ENCODE measurements at regions not wholly inside any gene's neighbourhood (a gene's known extent, or its start where the extent isn't known, plus 50 kb on each side); places are given as distances from the start of the nearest gene placed in this dataset.
A peak's percentile ranks its signal among the peaks of the same experiment; 100 is the strongest.

DNA sequence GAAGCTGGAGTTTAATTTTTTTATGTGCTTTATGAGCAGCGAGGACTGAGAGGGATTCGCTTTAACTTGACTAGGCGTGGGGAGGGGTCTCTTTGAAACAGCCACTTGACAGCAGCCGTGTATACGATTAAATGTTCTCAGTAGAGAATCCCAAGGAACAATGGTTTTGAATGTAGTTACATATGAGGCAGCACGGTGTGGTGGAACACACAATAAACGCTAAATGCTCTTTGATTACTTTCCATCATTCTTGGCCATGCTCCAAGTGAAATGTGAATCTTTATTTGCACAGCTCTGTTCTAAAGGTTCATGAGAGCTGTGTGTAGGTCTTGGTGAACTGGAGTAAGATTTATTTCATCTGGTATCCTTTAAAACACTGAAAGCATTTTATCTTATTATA, 251.4 kb upstream of the TGFBR2 start:
- DNase-seq (ENCODE audit: low spot score), result no peak

DNA sequence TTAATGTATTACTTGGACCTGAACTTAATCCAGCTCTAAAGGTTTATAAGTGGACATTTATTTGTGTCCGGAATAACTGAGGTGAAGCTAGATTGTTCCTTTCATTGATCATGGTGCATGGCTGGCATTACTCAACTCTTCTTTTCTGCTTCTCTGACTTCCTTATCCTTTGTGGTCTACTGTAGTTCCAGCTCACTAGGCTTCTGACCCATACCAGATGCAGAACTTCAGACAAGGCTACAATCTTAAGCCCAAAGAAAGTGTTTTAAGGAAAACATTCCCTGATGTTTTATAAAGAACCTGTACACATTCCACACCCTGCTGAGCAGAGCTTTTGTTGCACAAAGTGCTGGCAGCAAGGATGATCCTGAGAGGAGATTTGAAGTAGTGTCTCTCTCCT, 250.8 kb upstream of the TGFBR2 start:
- DNase-seq (ENCODE audit: low spot score), result no peak

DNA sequence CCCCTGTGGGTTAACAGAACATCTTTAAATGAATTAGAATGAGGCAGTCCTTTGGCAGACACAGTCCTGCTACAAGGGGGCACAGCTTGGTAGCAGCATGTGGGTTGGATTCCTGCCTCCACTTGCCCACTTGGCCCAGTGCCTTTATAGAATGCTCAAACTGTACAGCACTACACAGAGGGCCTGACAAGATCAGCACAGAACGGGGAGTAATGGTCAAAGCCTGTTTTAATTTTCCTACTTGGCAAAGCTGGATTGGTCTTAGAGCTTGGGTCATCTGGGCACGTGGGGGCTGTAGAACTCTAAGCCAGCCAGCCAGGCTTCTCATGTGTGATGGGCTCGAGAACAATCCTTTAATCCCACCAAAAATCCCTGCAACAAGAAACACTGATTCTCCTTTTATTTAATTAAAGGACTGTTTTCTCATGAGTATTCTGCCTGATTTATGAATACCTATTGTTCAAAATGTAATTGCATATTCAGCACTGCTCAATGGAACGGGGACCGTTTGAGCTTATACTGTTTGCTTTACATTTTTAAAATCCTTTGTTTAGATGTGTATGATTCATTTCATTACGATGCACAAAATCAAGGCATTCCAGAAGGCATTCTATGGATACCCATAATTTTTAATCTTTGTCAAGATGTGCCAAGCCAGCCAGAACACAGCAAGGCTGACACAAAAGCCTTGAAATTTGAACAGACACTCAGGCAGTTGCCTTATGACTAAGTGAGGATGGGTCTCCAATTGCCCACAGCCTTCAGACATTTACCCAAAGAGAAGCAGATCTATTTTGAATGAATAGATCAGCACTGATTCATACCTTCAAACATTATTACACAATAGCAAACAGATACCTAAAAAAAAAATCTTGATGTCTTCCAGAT, 249.3 kb upstream of the TGFBR2 start:
- DNase-seq (ENCODE audit: low spot score), result no peak

DNA sequence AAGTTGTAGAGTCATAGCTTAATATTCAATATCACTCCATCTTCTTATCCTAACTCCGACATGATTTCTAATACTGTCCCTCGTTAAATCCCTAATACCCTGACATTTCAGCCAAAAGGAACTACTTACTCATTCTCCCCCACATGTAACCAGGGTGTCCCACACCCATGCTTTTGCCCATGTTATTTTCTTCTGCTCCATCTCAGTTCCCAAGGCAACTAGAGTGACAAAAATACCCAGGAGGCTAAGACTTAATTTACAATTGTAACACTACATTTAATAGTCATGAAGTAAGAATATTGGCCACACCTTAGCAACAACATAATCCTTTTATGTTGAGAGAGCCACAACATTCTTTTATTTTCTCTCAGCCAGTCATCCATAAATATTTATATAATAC, 248.5 kb upstream of the TGFBR2 start:
- no peak for DNase-seq (ENCODE audit: low spot score)

DNA sequence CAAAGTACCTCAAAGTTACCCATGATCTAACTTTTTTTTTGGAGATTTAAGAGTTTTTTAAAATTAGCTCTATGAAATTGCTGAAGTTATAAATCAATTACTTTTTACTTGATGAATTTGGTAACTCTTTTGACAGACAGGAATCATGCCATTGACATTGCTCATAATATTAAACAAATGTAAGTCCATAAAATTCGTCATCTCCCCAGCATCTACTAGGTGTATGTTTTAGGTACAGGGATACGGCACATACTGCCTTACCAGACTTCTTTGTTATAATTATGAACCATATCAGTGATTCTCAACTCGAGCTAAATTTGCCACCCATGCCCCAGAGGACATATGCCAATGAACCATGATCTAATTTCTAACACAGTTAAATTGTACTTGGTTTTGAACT, 247.5 kb upstream of the TGFBR2 start:
- no peak for DNase-seq (ENCODE audit: low spot score)

DNA sequence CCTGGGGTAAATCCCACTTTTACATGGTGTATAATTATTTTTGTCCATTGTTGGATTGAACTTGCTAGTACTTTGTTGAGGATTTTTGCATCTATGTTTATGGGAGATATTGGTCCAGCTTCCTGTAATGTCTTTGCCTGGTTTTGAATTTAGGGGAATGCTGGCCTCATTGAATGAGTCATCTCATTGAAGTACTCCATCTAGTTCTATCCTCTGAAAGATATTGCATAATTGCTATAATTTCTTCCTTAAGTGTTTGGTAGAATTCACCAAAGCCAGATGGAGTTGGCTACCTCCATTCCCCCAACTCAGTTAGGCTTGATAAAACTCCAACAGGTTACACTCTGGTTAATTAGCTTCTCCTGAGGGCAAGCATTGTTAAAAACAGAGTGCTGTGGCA, 237.4 kb upstream of the TGFBR2 start:
- no peak for DNase-seq (ENCODE audit: low spot score)

DNA sequence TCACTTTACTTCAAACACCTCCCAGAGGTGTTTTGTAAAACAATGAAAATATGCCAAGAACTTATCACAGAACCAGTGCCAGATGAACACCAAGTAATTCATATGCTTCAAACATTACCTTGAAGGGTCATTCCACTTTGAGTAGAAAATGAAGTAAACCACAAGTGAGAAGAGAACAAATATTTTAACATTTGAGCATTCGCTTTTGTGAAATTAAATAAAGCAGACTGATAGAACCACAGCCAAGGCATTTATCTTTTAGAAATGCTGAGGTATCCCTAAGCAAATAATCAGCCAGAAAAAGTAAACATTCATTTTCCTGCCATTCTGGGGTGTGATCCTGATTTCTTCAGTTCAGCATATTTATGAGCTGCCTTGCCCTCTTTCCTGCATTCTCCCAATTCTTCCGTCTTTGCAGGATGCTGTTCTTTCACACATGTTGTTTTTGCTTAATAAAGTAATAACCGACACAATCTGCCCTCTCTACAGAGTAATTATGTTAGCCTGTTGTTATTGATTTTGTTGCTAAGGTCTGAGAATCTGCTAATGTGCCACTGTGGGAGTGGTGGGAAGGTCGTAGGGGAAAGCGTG, 235.6 kb upstream of the TGFBR2 start:
- peak; percentile 32 for DNase-seq (ENCODE audit: low spot score)

DNA sequence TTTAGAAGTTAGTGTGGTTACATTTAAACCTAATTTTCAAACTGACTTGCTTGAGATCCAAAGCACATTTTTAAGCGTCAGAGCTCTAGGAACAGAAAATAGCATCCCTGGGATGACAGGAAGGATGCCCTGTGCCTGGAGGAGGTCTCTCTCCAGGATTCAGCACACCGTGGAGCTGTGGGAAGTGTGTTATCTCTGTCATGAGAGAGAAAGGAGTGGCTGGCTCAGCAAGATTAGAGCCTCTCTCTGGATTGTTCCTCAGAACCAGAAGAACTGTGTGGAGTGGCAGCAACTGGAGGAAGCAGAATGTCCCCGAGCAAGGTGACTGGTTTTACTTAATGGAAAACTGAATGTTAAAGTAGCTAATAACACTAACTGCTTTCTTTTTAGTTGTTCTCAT, 233.6 kb upstream of the TGFBR2 start:
- no peak for DNase-seq (ENCODE audit: low spot score)

DNA sequence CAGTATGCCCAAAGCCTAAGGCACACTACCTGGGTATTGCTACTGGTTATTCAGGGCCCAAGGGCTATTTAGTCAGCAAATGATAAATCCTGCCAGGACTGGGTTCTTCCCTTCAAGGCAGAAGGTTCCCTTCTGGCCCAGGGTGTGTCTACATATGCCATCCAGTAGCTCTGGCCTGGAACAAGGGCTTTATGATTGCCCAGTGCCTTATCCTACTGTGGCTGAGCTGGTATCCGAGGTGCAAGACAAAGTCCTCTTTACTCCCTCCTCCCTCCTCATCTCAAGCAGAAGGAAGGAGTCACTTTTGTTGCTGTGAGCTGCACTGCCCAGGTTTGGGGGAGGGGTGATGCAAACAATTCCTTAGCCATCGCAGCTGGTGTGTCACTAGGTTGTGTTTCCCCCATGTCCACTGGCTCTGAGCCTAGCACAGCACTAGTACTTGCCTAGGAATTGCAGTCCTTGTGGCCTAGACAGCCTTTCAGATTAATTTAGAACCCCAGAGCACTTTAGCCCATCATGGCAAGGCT, 221.8 kb upstream of the TGFBR2 start:
- DNase-seq (ENCODE audit: low spot score), result no peak

DNA sequence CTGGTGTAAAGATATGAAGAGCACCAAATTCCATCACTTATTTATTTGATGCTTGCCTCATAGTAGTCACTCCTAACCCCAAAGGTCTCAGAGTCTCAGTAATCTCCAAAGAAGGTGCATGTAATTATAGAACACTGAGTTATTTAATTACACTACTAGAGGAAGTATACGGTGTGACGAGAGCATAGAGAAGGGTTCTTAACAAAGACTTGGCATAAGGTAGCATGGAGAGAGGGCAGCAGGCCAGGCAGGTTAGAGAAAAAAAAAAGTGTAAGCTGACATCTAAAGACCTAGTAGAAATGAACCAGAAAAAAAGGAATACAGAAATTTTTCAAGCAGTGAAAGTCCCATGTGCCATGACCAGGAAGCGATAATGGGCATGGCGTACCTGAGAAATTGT, 213.3 kb upstream of the TGFBR2 start:
- DNase-seq (ENCODE audit: low spot score), result no peak

DNA sequence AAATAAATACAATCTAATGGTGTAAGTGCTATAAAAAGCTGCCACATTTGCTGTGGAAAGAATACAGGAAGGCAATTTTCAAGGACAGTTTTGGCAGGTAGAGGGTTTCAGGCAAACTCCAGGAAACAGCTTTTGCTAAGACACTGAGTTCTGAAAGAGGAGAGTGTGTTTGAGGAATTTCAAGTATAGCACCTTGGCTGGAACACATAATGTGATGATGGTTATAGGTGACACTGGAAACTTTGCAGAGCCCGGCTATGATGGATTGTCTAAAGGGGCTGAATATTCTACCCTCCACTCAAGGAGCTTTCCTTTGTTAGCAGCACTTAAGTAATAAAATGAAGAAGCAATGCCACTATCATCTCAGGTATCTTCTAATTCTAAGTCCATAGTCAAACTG, 209.4 kb upstream of the TGFBR2 start:
- DNase-seq (ENCODE audit: low spot score), result no peak

DNA sequence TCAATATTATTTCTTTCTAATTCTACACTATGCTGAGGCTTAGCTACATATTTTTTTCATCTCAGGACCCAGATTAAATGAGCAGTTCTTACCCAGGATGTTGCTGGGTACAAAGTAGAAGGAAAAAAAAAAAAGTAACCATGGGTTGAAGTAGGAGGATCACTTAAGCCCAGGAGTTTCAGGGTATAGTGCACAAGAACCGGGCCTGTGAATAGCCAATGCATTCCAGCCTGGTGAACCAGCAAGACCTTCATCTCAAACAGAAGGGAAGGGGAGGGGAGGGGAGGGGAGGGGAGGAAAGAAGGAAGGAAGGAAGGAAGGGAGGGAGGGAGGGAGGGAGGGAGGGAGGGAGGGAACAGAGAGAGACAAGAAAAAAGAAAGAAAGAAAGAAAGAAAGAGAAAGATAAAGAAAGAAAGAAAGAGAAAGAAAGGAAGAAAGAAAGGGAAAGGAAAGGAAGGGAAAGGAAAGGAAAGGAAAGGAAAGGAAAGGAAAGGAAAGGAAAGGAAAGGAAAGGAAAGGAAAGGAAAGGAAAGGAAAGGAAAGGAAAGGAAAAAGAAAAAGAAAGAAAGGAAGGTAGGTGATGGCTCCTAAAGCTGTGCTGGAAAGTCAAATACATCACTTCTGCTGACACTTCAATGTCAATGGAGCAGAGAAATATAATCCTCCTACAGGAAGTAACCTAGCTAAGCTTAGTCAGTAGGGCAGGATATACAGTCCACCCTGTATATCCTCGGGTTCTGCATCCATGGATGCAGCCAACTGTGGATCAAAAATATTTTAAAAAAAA, 206.8 kb upstream of the TGFBR2 start:
- no peak for DNase-seq (ENCODE audit: low spot score)

DNA sequence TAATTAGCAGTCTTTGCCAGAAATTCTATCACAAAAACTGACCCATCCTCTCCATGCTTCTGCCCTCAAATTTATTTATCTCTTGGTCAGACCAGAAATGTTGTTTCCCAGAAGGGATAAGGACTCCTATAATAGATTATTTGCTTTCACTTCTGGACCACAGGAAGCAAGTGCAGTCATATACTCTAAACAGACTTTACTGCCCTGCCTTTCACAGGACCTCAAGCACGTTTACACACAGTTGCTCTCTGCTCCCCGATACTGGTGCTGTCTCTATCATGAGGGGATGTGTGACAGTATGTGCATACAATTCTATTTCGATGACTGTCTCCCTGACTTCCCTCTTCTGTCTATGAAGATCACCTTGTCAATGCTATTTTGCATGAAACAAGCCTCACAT, 205.5 kb upstream of the TGFBR2 start:
- no peak for DNase-seq (ENCODE audit: low spot score)

DNA sequence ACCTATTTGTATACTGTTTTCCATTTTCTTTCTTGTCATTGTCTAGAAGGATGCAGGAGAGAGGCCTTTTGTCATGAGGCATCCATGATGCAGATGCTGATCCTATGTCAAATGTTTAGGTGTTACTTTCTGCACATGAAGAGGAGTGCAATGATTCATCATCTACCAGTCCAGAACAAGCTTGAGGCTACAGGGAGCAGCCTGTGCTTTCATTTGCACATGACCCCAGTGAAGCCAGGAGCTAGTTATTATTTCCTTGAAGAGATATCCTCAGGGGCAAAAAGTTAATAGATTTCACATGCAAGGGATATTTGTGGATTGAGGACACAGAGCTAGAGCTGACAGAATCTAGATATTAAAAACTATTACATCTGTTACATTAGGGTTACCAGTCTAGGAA, 204.4 kb upstream of the TGFBR2 start:
- DNase-seq (ENCODE audit: low spot score), result no peak

DNA sequence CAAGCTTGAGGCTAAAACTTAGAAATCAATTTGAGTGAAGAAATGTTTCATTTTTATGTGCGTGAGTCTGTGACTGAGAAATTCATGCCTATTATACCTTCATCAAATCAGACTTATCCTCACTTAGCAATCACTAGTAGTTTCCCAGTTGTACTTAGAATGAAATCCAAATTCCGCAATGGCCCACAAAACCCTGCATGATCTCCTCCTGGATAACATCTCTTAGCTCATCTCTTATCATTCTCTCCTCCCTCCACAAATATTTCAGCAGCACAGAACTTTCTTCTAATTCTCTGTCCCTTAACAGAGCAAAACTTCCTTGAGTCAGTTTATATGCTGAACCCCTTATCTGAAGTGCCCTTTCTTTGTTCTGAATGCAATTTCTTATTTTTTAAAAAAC, 198.8 kb upstream of the TGFBR2 start:
- peak; percentile 56 for DNase-seq (ENCODE audit: low spot score)

DNA sequence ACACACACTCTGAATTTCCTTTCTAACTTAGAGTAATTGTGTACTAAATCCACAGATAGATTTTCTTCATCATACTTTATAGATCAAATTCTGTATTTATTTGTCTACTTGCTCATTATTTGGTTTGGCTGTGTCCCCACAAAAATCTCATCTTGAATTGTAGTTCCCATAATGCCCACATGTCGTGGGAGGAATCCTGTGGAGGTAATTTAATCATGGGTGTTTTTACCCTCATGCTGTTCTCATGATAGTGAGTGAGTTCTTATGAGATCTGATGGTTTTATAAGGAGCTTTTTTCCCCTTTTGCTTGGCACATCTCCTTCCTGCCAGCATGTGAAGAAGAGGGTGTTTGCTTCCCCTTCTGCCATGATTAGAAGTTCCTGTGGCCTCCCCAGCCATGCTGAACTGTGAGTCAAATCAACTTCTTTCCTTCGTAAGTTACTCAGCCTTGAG, 198.3 kb upstream of the TGFBR2 start:
- no peak for DNase-seq (ENCODE audit: low spot score)

DNA sequence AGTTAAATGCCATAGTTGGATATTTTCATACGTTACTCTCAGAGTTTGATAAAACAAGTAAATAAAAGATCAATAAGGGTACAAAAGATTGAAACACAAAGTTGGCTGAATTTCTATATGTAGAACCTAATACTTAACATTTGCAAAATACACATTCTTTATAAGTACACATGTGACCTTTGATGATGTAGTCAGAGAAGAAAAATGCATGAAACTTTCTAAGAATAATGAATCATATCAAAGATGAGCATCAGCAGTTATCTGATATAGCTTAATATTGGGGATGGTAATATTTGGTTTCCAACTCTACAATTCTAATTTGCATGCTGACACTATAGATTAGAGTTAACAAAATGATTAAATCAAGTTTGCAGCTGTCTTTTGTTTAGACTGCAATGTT, 188.0 kb upstream of the TGFBR2 start:
- DNase-seq (ENCODE audit: low spot score), result no peak

DNA sequence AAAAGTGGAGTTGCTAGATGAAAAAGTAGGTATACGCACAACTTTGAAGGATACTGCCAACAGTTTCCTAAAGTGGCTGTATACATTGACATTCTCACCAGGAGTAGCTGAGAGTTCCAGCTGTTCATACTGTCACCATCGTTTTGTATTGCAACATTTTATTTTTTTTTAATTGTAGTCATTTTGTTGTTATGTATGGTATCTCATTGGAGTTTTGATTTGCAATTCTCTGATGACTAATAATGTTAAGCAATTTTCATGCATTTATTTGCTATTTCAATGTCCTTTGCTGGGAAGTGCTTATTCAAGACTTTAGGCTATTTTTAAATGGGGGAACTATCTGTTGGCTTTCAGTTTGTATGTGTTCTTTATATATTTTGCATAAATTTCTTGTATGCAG, 185.1 kb upstream of the TGFBR2 start:
- no peak for DNase-seq (ENCODE audit: low spot score)

DNA sequence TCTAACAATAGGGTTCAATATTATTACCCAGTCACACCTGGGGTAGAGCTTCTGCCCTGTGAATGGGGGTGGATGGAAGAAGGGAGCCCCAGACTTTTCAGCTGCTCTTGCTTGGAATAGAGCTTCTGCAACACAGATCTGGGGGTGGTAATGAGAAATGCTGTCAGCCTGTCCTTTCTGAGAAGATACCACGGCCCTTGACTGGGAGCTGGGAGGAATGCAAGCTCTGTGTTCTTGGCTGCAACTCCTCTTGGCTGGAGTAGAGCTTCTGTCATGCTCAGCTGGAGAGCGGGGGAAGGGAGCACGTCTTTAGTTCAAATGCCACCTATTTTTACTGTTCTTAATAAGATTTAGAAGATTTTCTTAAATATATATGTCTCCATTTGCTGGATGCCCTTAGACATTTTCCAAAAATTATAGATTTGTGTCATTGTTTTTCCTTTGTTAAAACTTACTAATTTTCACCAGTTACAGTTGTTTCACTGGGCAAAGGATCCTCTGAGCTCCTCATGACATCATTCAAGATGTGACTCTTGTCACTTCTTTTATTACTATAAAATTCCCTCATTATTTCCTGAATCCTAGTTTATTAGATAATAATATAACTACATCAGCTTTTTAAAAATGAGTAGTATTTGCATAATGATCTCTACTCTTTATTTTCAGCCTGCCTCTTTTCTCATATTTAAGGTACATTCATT, 180.0 kb upstream of the TGFBR2 start:
- DNase-seq (ENCODE audit: low spot score), result peak; percentile 69

DNA sequence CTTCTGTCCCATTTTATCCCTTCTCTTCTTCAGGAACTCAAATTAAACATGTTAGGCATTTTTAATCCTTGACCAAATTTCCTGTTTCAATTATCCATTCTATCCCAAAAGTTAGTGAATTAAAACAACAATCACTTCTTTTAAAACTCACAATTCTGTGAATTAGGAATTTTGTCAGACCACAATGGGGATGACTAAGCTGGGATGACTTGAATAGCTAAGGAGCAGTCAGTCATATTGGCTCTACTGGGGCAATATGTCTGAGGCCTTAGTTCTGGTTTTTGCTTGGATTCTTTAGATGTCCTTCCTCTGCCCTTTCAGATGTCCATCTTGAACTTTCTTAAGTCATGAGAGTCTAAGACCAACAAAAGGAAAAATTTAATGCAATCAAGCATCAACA, 178.2 kb upstream of the TGFBR2 start:
- no peak for DNase-seq (ENCODE audit: low spot score)

DNA sequence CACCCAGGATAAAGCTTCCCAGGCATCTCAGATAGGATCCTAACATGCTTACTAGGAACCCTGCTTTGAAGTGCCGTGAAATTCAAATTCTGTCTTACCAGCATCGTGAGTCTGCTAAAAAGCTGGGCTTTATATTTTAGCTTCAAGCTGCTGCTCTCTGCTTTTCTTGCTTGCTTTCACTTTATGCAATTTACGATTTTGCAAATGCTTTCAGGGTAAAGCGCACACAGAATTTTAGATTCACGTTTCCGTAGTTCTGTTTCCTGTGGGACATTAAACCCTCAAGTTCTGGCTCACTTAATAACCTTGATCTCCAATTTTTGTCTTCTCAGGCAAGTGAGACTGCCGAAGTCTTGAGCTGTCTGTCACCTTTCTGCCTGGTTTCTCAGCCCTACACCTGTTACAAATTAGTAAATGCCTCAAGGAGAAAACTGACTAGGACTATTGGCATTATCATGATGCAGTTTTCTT, 170.5 kb upstream of the TGFBR2 start:
- peak; percentile 67 for DNase-seq (ENCODE audit: low spot score)

DNA sequence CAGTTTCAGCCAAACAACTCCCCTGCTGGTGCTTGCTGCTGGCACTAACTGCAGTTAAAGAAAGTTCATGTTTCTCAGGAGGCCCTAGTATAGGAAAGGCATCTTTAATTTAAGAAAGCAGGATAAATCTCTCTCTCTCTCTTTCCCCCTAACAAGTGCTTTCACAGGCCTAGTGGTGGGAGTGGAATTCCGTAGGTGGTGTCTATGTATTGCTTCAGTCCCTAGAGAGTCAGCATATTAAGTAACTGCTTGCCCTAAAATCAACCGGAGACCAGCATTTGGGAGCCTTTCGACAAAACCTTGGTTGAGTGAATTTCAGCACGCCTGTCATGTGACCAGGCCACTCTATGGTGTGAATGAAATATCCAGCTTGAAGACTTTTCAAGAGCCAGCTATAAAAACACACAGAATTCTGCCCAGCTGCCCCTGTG, 169.2 kb upstream of the TGFBR2 start:
- peak; percentile 35 for DNase-seq (ENCODE audit: low spot score)
